MM.1S (cell line): ENCODE measurements at regions not wholly inside any gene's neighbourhood (a gene's known extent, or its start where the extent isn't known, plus 50 kb on each side); places are given as distances from the start of the nearest gene placed in this dataset.

Experiments
- CTCF ChIP-seq: fragments of 300-600 bp; sonication (generic); IDR thresholded peaks from 2 replicates; pipeline ENCODE4 v1.5.1; 2016; ENCODE audit warnings: antibody characterized with exemption, low read length, mixed read lengths
- EZH2 ChIP-seq: fragments of 300-600 bp; sonication (generic); optimal IDR thresholded peaks from 2 replicates; pipeline ENCODE3; 2017; ENCODE audit warnings: low read depth, mild to moderate bottlenecking, antibody characterized with exemption, low read length, mixed read lengths
- EZH2phosphoT487 ChIP-seq: fragments of 300-600 bp; sonication (generic); IDR thresholded peaks from 2 replicates; pipeline ENCODE4 v1.6.1; 2018; ENCODE audit warnings: antibody characterized with exemption, low read length

- TF ChIP-seq CTCF: no peak
- TF ChIP-seq EZH2phosphoT487: no peak
- TF ChIP-seq EZH2: no peak
Measured at GRCh38 chr21:27582246-27582947, 615.5 kb upstream of the ADAMTS5 start.
